Lower leg skin (tissue), 4 donors: ENCODE measurements at regions not wholly inside any gene's neighbourhood (a gene's known extent, or its start where the extent isn't known, plus 50 kb on each side); places are given as distances from the start of the nearest gene placed in this dataset.

Source experiments
- DNase-seq, 2 donors: peaks; one replicate each; pipeline ENCODE4 v3.0.0-alpha.2; 2019; ENCODE audit warnings: low spot score in 2 of 2
- H3K4me3 ChIP-seq: fragments of 200-600 bp; sonication (generic); 2 replicates; pipeline ENCODE4 v1.5.1; 2017; ENCODE audit warnings: mild to moderate bottlenecking, low read depth; ENCODE audit not compliant: poor library complexity, severe bottlenecking
- POLR2A ChIP-seq, 2 donors: fragments of 450-650 bp; IDR thresholded peaks; one replicate each; pipeline ENCODE4 v1.6.1; 2016 to 2017; ENCODE audit warnings: antibody characterized with exemption in 2 of 2, mild to moderate bottlenecking in 1 of 2, moderate library complexity in 1 of 2
- WGBS, 2 donors: methylation state at CpG; one replicate each; pipeline ENCODE4 v1.1.5; 2018; 5-methylcytosine and 5-hydroxymethylcytosine counted together
- intact Hi-C: fragments of 100-400 bp; cut with DNase I; formaldehyde crosslinking; loops from one replicate; pipeline ENCODE4 v1.15.0; 2023; ENCODE audit warnings: low total_unique reads
- TF ChIP-seq, protein P1 (sequence below), 3 donors: fragments of 450-650 bp; IDR thresholded peaks; one replicate each; pipeline ENCODE4 v1.5.1; 2016; ENCODE audit warnings: antibody characterized with exemption in 3 of 3, mild to moderate bottlenecking in 3 of 3, moderate library complexity in 2 of 3

DNA sequence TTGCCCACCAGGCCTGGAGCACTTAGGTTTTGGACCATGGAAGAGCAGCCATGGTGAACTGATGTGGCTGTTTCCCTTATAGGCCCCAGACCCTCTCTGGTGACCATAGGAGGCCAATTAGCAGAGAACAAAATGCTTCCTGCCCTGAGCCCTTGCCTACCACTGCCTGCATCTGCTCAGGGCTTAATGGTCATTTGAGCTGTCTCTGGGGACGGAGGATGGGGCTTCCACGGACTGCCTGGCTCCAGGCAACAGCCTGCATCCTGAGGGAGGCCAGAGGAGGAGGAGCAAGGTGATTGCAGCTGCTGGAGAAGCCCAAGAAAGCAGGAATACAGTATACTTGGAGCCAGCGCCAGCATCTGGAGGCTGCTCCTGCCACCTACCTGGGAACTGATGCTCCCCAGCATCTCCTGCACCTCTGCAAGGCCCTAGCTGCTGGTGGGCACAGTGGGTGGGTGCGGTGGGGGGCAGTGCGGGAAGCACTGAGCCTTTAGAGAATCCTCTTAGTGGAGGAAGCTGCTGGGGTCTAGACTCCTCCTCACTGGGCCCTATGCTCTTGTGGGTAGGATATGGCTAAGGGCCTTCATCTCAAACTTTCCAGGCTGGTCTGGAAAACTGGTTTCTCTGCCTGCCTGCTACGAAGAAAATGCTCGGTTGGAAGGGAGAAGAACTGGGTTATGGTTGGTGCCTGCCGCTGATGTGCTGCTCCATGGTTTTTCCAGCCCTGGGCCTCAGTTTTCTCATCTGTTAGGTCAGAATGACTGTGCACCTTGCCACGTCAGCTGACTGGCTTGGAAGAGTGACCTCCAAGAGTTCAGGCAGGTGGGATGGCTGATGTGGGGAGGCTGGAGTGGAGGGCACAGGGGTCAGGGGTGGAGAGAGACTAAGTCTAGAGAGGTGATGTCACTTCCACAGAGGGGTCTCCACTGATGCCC, 158.8 kb upstream of the PJA1 start:
- intact Hi-C loops = no loop called here
- WGBS, 2 donors = 60 to 78% methylated on average over 7 to 9 of the region's 9 CpGs
- TF ChIP-seq, protein P1, sequence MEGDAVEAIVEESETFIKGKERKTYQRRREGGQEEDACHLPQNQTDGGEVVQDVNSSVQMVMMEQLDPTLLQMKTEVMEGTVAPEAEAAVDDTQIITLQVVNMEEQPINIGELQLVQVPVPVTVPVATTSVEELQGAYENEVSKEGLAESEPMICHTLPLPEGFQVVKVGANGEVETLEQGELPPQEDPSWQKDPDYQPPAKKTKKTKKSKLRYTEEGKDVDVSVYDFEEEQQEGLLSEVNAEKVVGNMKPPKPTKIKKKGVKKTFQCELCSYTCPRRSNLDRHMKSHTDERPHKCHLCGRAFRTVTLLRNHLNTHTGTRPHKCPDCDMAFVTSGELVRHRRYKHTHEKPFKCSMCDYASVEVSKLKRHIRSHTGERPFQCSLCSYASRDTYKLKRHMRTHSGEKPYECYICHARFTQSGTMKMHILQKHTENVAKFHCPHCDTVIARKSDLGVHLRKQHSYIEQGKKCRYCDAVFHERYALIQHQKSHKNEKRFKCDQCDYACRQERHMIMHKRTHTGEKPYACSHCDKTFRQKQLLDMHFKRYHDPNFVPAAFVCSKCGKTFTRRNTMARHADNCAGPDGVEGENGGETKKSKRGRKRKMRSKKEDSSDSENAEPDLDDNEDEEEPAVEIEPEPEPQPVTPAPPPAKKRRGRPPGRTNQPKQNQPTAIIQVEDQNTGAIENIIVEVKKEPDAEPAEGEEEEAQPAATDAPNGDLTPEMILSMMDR (IDR thresholded peaks at IDR 0.05) = no peak
- no peak for TF ChIP-seq POLR2A (IDR thresholded peaks at IDR 0.05)
- no peak overlapping the region for H3K4me3 ChIP-seq
- DNase-seq = peak in 1 of 2 donors; percentile 70

DNA sequence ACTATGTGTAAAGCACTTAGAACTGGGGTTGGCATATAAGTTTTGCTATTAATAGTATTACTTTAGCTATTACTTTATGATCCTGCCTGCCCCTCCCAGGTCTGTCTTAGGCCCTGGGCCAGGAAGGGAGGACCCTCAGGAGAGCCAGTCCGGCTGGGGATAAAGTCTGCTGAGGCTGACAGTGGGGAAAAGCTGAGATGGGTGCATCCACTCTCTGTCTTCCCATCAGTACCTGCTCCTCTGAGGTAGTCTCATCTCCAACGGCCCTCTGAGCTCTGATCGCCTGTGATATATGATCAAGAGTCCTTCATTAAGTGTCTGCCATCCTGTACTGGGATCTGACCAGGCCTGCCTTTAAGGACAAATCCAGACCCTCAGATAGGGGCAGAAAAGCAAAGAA, 156.5 kb upstream of the PJA1 start:
- WGBS, 2 donors = 59 to 78% methylated on average over 3 of the region's 3 CpGs
- TF ChIP-seq POLR2A (IDR thresholded peaks at IDR 0.05) = no peak
- TF ChIP-seq, protein P1 (IDR thresholded peaks at IDR 0.05) = no peak

DNA sequence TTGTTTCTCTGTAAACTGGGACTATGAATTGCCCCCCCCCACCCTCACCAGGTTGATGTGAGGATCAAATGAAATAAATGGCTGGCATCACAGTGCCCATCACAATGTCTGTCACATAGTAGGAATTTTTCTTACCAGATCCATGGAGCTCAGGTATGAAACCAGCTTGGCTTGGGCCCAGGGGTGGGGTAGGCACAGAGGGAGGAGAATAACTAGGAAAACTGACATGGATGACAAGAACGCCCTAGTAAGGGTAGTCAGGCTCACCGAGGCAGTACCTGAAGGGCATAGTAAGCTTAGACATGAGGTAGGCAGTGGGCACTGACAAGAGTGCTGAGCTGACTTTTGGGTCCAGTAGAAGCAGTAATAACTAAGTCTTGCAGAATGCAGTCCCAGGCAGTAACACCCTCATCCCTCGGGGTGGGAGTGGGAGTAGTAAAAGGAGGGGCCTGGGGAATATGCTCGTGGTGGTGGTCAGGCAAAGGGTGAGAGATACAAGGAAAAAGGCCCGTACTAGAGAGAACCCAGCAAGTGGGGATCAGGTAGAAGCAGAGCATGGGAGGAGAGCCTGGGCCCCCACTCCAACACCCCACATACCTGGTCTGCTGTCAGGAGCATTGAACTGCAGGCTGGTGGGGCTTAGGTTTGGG, 155.9 kb upstream of the PJA1 start:
- no peak overlapping the region for H3K4me3 ChIP-seq
- 68 to 88% methylated on average over 5 of the region's 5 CpGs for WGBS, 2 donors
- no peak for TF ChIP-seq POLR2A (IDR thresholded peaks at IDR 0.05)
- TF ChIP-seq, protein P1 (IDR thresholded peaks at IDR 0.05) = no peak
- intact Hi-C loops = no loop called here
- DNase-seq = peak in 1 of 2 donors; percentile 54

More for the DNA sequence above, 156.5 kb upstream of the PJA1 start:
- intact Hi-C loops = no loop called here
- DNase-seq = peak in 1 of 2 donors; percentile 57
- no peak overlapping the region for H3K4me3 ChIP-seq

DNA sequence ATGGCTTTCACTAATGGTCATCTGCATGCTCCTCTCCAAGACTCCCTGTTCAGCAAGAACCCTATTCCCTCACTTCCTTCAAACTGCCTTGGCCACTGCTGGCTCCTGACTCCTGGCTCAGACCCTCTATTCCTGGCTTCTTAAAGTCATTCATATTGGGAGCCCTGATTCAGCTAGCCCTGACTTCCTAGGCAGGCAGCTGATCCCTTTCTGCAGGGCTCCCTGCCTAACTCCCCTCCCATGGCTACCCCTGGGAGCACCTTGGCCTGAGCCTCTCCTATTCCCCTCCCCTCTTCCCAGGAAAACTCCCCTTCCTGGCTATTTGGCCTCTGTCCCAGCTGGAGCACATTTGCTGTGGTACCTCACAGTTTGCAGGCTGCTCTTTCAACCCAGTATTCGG, 154.9 kb upstream of the PJA1 start:
- intact Hi-C loops = no loop called here
- H3K4me3 ChIP-seq = no peak overlapping the region
- TF ChIP-seq, protein P1 (IDR thresholded peaks at IDR 0.05) = no peak
- no peak for TF ChIP-seq POLR2A (IDR thresholded peaks at IDR 0.05)
- peak in 1 of 2 donors; percentile 53 for DNase-seq
- 47 to 100% methylated on average over 1 of the region's 1 CpG for WGBS, 2 donors

DNA sequence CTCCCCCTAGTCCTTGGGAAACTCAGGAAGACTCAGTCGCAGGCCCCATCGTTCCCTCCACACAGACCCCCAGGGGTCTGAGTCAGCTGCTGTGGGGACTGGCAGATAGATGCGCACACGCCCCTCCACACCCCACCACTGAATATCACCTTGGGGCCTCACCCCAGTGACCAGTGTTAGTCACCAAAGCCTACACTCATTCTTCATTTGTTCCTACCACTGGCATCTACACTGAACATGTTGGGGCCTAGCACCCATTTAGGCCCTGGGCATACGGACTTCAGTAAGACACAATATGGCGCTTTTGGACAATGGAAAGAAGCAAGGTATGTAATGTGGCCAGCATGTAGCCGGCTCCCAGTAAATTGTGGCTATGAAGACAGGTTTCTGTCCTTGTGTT, 154.1 kb upstream of the PJA1 start:
- peak in 1 of 2 donors; percentile 18 for DNase-seq

More for the DNA sequence above, 154.1 kb upstream of the PJA1 start:
- H3K4me3 ChIP-seq = no peak overlapping the region
- WGBS, 2 donors = 55 to 65% methylated on average over 7 of the region's 7 CpGs
- intact Hi-C loops = no loop called here
- TF ChIP-seq, protein P1 (IDR thresholded peaks at IDR 0.05) = no peak
- TF ChIP-seq POLR2A (IDR thresholded peaks at IDR 0.05) = no peak
